ENCODE measurements at regions not wholly inside any gene's neighbourhood (a gene's known extent, or its start where the extent isn't known, plus 50 kb on each side); places are given as distances from the start of the nearest gene placed in this dataset.

GRCh38 chr12:67112586-67112985 is 156.6 kb upstream of the CAND1 start:
- Histone ChIP-seq H3K23ac (ENCODE audit: low read length) (no peak overlapping the region), H4K12ac (ENCODE audit: low read depth, low read length) (no peak overlapping the region), H3K14ac (ENCODE audit: low read length) (no peak overlapping the region), H4K8ac (ENCODE audit: low read depth, low read length) (no peak overlapping the region), H3K79me1 (ENCODE audit: low read length) (no peaks in the 10 kb centered on the region), H2AFZ (ENCODE audit: insufficient read depth, low read length, poor library complexity) (no peak overlapping the region), H3K9me3 (ENCODE audit: insufficient read depth, low read depth, low read length) (peaks cover 3% of the 10 kb centered on the region), H2AK5ac (ENCODE audit: low read length) (no peak overlapping the region), H2BK120ac (ENCODE audit: insufficient read depth, low read length, poor library complexity) (no peak overlapping the region), H3K9ac (ENCODE audit: low read length) (no peak overlapping the region), H2BK5ac (ENCODE audit: low read depth, low read length, poor library complexity) (no peak overlapping the region), H3K27ac (ENCODE audit: low read depth, low read length) (no peak overlapping the region), H2BK12ac (ENCODE audit: low read length) (no peak overlapping the region), H3K4me2 (ENCODE audit: low read length) (no peak overlapping the region), H3K79me2 (ENCODE audit: control insufficient read depth, insufficient read depth, low read length, poor library complexity) (no peaks in the 10 kb centered on the region), H3K36me3 (ENCODE audit: control insufficient read depth in 1 of 2, insufficient read depth in 2 of 2, low read length in 2 of 2) (no peaks in the 10 kb centered on the region), H3K4ac (ENCODE audit: low read depth, low read length) (no peak overlapping the region), H3K18ac (ENCODE audit: low read length) (no peak overlapping the region), H3K27me3 (ENCODE audit: insufficient read depth, low read length) (no peaks in the 10 kb centered on the region), H3K4me3 (ENCODE audit: low read depth, low read length) (no peak overlapping the region), H3K4me1 (ENCODE audit: control insufficient read depth in 1 of 2, insufficient read depth in 2 of 2, low read length in 2 of 2) (no peaks in the 10 kb centered on the region), H4K91ac (ENCODE audit: low read depth, low read length) (no peak overlapping the region)
- DNase-seq = no peak
- WGBS (ENCODE audit: extremely low coverage, insufficient coverage, insufficient read length) = no CpG with 5 or more reads among the region's 5 CpGs

DNA sequence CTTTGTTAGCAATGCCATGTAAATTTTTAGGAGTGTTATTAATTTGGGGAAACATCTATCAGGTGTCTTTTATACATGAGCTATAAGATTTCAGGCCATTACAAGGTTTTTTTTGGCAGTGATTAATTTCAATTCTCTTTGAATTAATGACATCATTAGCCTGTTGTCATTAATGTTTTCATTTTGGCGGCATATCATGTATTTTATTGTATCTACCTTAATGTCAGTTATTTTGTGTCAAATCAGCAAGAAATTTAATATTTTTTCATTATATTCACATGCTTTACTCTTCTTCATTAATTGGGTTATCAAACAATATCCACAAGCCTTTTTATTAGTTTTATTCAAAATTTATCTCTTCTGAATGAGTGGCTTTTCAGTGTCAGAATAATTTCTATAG is 153.0 kb upstream of the CAND1 start:
- Histone ChIP-seq H2BK12ac (ENCODE audit: low read length) (no peak overlapping the region), H4K12ac (ENCODE audit: low read depth, low read length) (no peak overlapping the region), H3K23ac (ENCODE audit: low read length) (no peak overlapping the region), H3K4me2 (ENCODE audit: low read length) (no peak overlapping the region), H2BK5ac (ENCODE audit: low read depth, low read length, poor library complexity) (no peak overlapping the region), H2AK5ac (ENCODE audit: low read length) (no peak overlapping the region), H2AFZ (ENCODE audit: insufficient read depth, low read length, poor library complexity) (no peak overlapping the region), H3K4me1 (ENCODE audit: control insufficient read depth in 1 of 2, insufficient read depth in 2 of 2, low read length in 2 of 2) (no peaks in the 10 kb centered on the region), H3K9ac (ENCODE audit: low read length) (no peak overlapping the region), H3K27me3 (ENCODE audit: insufficient read depth, low read length) (no peaks in the 10 kb centered on the region), H3K14ac (ENCODE audit: low read length) (no peak overlapping the region), H3K36me3 (ENCODE audit: control insufficient read depth in 1 of 2, insufficient read depth in 2 of 2, low read length in 2 of 2) (no peaks in the 10 kb centered on the region), H3K18ac (ENCODE audit: low read length) (no peak overlapping the region), H3K4me3 (ENCODE audit: low read depth, low read length) (no peak overlapping the region), H3K79me1 (ENCODE audit: low read length) (no peaks in the 10 kb centered on the region), H3K9me3 (ENCODE audit: insufficient read depth, low read depth, low read length) (no peaks in the 10 kb centered on the region), H3K27ac (ENCODE audit: low read depth, low read length) (no peak overlapping the region), H4K91ac (ENCODE audit: low read depth, low read length) (no peak overlapping the region), H3K4ac (ENCODE audit: low read depth, low read length) (no peak overlapping the region), H2BK120ac (ENCODE audit: insufficient read depth, low read length, poor library complexity) (no peak overlapping the region), H3K79me2 (ENCODE audit: control insufficient read depth, insufficient read depth, low read length, poor library complexity) (no peaks in the 10 kb centered on the region), H4K8ac (ENCODE audit: low read depth, low read length) (no peak overlapping the region)
- WGBS (ENCODE audit: extremely low coverage, insufficient coverage, insufficient read length) = no CpG with 5 or more reads among the region's 1 CpG
- DNase-seq = no peak

- no peak overlapping the region for H2AFZ ChIP-seq (ENCODE audit: insufficient read depth, low read length, poor library complexity)
- no peak overlapping the region for H3K4me2 ChIP-seq (ENCODE audit: low read length)
- no peaks in the 10 kb centered on the region for H3K79me2 ChIP-seq (ENCODE audit: control insufficient read depth, insufficient read depth, low read length, poor library complexity)
- H3K18ac ChIP-seq (ENCODE audit: low read length) = no peak overlapping the region
- H3K23ac ChIP-seq (ENCODE audit: low read length) = no peak overlapping the region
- no peaks in the 10 kb centered on the region for H3K36me3 ChIP-seq (ENCODE audit: control insufficient read depth in 1 of 2, insufficient read depth in 2 of 2, low read length in 2 of 2)
- H2BK120ac ChIP-seq (ENCODE audit: insufficient read depth, low read length, poor library complexity) = no peak overlapping the region
- H3K4ac ChIP-seq (ENCODE audit: low read depth, low read length) = no peak overlapping the region
- no peak overlapping the region for H3K27ac ChIP-seq (ENCODE audit: low read depth, low read length)
- no peak overlapping the region for H3K14ac ChIP-seq (ENCODE audit: low read length)
- no peaks in the 10 kb centered on the region for H3K4me1 ChIP-seq (ENCODE audit: control insufficient read depth in 1 of 2, insufficient read depth in 2 of 2, low read length in 2 of 2)
- no peak for DNase-seq
- no peak overlapping the region for H4K91ac ChIP-seq (ENCODE audit: low read depth, low read length)
- H3K27me3 ChIP-seq (ENCODE audit: insufficient read depth, low read length) = no peaks in the 10 kb centered on the region
- H3K79me1 ChIP-seq (ENCODE audit: low read length) = no peaks in the 10 kb centered on the region
- H3K4me3 ChIP-seq (ENCODE audit: low read depth, low read length) = no peak overlapping the region
- no peak overlapping the region for H4K8ac ChIP-seq (ENCODE audit: low read depth, low read length)
- H3K9ac ChIP-seq (ENCODE audit: low read length) = no peak overlapping the region
- H2AK5ac ChIP-seq (ENCODE audit: low read length) = no peak overlapping the region
- H3K9me3 ChIP-seq (ENCODE audit: insufficient read depth, low read depth, low read length) = no peaks in the 10 kb centered on the region
- H2BK5ac ChIP-seq (ENCODE audit: low read depth, low read length, poor library complexity) = no peak overlapping the region
- H4K12ac ChIP-seq (ENCODE audit: low read depth, low read length) = no peak overlapping the region
- no peak overlapping the region for H2BK12ac ChIP-seq (ENCODE audit: low read length)
Observed at GRCh38 chr12:67122584-67122983, 146.6 kb upstream of the CAND1 start.

DNA sequence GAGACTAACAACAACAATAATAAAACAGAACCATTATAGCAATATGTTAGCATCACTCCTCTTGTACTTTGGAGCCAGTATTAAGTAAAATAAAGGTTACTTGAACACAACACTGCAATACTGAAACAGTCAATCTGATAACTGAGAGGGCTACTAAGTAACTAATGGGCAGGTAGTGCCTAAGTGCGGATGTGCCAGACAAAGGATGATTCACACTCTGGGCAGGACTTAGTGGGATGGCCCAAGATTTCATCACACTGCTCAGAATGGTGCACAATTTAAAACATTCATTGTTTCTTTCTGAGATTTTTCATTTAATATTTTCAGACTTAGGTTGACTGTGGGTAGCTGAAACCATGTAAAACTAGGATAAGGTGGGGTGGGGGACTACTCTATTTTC is 131.9 kb upstream of the CAND1 start:
- DNase-seq = peak; percentile 13 to 52
- Histone ChIP-seq H3K4me2 (ENCODE audit: low read length) (no peak overlapping the region), H3K4me1 (ENCODE audit: control insufficient read depth in 1 of 2, insufficient read depth in 2 of 2, low read length in 2 of 2) (peaks cover 0 to 1% of the 10 kb centered on the region in 2 experiments), H4K8ac (ENCODE audit: low read depth, low read length) (no peak overlapping the region), H3K9ac (ENCODE audit: low read length) (no peak overlapping the region), H3K23ac (ENCODE audit: low read length) (no peak overlapping the region), H3K18ac (ENCODE audit: low read length) (no peak overlapping the region), H3K79me2 (ENCODE audit: control insufficient read depth, insufficient read depth, low read length, poor library complexity) (no peaks in the 10 kb centered on the region), H2BK5ac (ENCODE audit: low read depth, low read length, poor library complexity) (no peak overlapping the region), H2BK12ac (ENCODE audit: low read length) (no peak overlapping the region), H2AFZ (ENCODE audit: insufficient read depth, low read length, poor library complexity) (no peak overlapping the region), H3K4me3 (ENCODE audit: low read depth, low read length) (no peak overlapping the region), H3K4ac (ENCODE audit: low read depth, low read length) (no peak overlapping the region), H4K91ac (ENCODE audit: low read depth, low read length) (no peak overlapping the region), H2AK5ac (ENCODE audit: low read length) (no peak overlapping the region), H4K12ac (ENCODE audit: low read depth, low read length) (no peak overlapping the region), H3K27me3 (ENCODE audit: insufficient read depth, low read length) (no peaks in the 10 kb centered on the region), H2BK120ac (ENCODE audit: insufficient read depth, low read length, poor library complexity) (no peak overlapping the region), H3K9me3 (ENCODE audit: insufficient read depth, low read depth, low read length) (no peaks in the 10 kb centered on the region), H3K27ac (ENCODE audit: low read depth, low read length) (no peak overlapping the region), H3K36me3 (ENCODE audit: control insufficient read depth in 1 of 2, insufficient read depth in 2 of 2, low read length in 2 of 2) (no peaks in the 10 kb centered on the region), H3K79me1 (ENCODE audit: low read length) (no peaks in the 10 kb centered on the region), H3K14ac (ENCODE audit: low read length) (no peak overlapping the region)
- WGBS (ENCODE audit: extremely low coverage, insufficient coverage, insufficient read length) = no CpG with 5 or more reads among the region's 1 CpG
